Thymus (tissue), 11 donors: ENCODE measurements at regions not wholly inside any gene's neighbourhood (a gene's known extent, or its start where the extent isn't known, plus 50 kb on each side); places are given as distances from the start of the nearest gene placed in this dataset.

Source experiments
- DNase-seq, 9 donors: peaks; one replicate each; pipeline ENCODE4 v3.0.0-alpha.2; 2013; ENCODE audit warnings: low spot score in 9 of 9, low read depth in 6 of 9, missing footprints in 1 of 9
- H3K27ac ChIP-seq, 2 donors: one replicate each; pipeline ENCODE4 v1.5.1; 2013; ENCODE audit warnings: control low read depth in 1 of 2, low read depth in 1 of 2, low read length in 1 of 2, mild to moderate bottlenecking in 1 of 2, moderate library complexity in 1 of 2
- H3K27me3 ChIP-seq, 2 donors: one replicate each; pipeline ENCODE4 v1.5.1; 2013; ENCODE audit warnings: low read length in 1 of 2; ENCODE audit not compliant: control insufficient read depth in 2 of 2, insufficient read depth in 1 of 2
- H3K36me3 ChIP-seq, 2 donors: one replicate each; pipeline ENCODE4 v1.5.1; 2013; ENCODE audit warnings: low read length in 1 of 2, mild to moderate bottlenecking in 1 of 2, moderate library complexity in 1 of 2; ENCODE audit not compliant: control insufficient read depth in 2 of 2, insufficient read depth in 2 of 2
- H3K4me1 ChIP-seq, 2 donors: one replicate each; pipeline ENCODE4 v1.5.1; 2013; ENCODE audit warnings: low read length in 2 of 2; ENCODE audit not compliant: control insufficient read depth in 2 of 2, insufficient read depth in 2 of 2
- H3K4me3 ChIP-seq, 2 donors: one replicate each; pipeline ENCODE4 v1.5.1; 2013; ENCODE audit warnings: low read length in 2 of 2, control low read depth in 1 of 2, mild to moderate bottlenecking in 1 of 2
- H3K9me3 ChIP-seq, 2 donors: one replicate each; pipeline ENCODE4 v1.5.1; 2013; ENCODE audit warnings: low read length in 1 of 2, mild to moderate bottlenecking in 1 of 2; ENCODE audit not compliant: control insufficient read depth in 2 of 2, insufficient read depth in 1 of 2
- WGBS: extraction: QIAGEN DNeasy Blood & Tissue Kit; methylation state at CpG from one replicate; pipeline ENCODE4 v1.1.7; 2013; 5-methylcytosine and 5-hydroxymethylcytosine counted together
- donor health status: healthy.

DNA sequence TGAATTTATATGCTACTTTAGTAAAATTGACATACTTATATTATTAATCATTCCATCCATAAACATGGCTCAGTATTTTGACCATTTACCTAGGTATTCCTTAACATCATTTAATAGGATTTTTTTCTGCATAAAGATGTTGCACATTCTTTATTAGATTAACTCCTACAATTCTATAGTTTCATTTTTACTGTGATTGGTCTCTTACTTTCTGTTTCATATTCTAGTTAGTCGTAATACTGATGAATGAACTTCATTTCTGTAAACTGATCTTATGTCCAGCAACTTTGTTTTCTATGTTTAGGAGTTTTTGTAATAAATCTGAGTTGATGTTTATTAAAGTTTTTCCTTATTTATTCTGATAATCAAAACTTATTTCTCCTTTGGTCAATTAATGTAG lies 278.2 kb upstream of the CXXC4 start:
- Histone ChIP-seq H3K4me1 (no peaks in the 10 kb centered on the region), H3K27ac (no peak overlapping the region), H3K9me3 (no peaks in the 10 kb centered on the region), H3K36me3 (no peaks in the 10 kb centered on the region), H3K27me3 (no peaks in the 10 kb centered on the region), H3K4me3 (no peak overlapping the region)
- 48% methylated on average over 1 of the region's 1 CpG for WGBS
- DNase-seq: no peak

DNA sequence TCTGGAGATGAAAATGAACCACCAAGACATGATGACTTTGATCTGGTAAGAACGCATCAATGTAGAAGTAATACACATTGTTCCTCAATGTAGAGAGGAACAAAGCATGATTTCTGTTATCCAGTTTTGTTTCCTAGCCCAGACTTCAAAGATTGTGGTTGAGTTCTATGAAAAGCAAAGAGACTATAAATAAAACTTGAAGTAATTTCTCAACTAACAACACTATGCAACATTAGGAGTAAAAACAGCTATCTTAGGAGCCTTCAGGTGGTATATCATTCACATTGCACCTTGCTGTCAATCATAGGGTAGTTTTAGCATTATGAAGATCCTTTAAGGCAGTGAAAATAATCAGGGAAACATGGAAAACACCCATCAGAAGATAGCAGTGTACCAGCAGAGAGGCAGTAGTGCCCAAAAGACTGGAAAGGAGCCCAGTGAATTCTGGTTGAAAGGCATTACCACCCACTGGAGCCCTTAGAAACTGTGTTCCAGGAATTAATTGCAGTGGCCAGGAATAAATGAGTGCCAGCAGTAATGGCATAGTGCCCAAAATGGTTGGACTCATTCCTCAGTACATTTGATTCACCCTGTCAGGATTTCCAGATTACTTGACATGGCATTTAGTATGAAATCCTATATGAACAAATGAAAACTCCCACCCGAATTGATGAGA lies 300.7 kb upstream of the CXXC4 start:
- Histone ChIP-seq H3K27ac (no peak overlapping the region), H3K36me3 (no peaks in the 10 kb centered on the region)

DNA sequence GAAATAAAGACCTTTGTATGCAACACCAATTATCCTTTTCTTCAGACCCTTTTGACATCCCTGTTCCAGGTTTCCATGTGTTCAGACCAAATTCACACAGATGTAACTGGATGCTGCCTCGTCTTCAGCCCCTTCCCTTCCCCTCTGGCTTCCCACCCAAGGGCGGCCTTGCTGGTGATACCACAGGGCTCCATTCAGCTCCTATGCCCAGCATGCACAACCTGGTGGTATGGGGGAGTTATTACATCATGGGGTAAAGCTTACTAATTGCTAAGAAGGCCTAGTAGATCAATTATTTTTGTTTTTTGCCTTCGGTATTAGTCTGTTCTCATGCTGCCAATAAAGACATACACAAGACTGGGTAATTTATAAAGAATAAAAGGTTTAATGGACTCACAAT lies 317.0 kb upstream of the CXXC4 start:
- Histone ChIP-seq H3K4me3 (no peak overlapping the region), H3K27ac (no peak overlapping the region), H3K36me3 (no peaks in the 10 kb centered on the region), H3K27me3 (no peaks in the 10 kb centered on the region), H3K4me1 (no peaks in the 10 kb centered on the region), H3K9me3 (no peaks in the 10 kb centered on the region)
- no peak for DNase-seq
- WGBS: 97% methylated on average over 3 of the region's 3 CpGs

More for the DNA sequence above, 300.7 kb upstream of the CXXC4 start:
- WGBS: 67% methylated on average over 2 of the region's 2 CpGs
- no peak for DNase-seq
- Histone ChIP-seq H3K4me1 (no peaks in the 10 kb centered on the region), H3K27me3 (no peaks in the 10 kb centered on the region), H3K4me3 (no peak overlapping the region), H3K9me3 (no peaks in the 10 kb centered on the region)

DNA sequence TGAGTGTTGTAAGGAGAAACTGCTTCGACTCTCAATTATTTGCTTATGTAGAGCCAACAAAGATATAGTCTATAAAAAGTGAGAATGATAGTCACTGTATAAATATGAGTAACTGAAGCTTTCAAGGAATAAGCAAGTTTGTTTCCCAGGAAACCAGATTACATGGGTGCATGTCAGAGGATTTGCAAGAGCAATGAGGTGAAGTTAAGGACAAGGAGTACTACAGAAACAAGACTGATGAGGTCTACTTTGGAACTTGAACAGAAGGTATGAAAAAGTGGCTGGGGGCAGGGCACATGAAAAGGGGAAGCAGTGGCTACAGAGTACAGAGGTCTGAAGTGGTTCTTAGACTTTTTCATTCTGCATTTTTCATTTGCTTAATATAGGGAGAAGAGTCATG lies 321.0 kb upstream of the CXXC4 start:
- H3K4me3 ChIP-seq: no peak overlapping the region
- H3K4me1 ChIP-seq: no peaks in the 10 kb centered on the region
- no peak for DNase-seq
- H3K27ac ChIP-seq: no peak overlapping the region
- H3K9me3 ChIP-seq: no peaks in the 10 kb centered on the region
- H3K27me3 ChIP-seq: no peaks in the 10 kb centered on the region
- H3K36me3 ChIP-seq: no peaks in the 10 kb centered on the region
- 88% methylated on average over 1 of the region's 1 CpG for WGBS

DNA sequence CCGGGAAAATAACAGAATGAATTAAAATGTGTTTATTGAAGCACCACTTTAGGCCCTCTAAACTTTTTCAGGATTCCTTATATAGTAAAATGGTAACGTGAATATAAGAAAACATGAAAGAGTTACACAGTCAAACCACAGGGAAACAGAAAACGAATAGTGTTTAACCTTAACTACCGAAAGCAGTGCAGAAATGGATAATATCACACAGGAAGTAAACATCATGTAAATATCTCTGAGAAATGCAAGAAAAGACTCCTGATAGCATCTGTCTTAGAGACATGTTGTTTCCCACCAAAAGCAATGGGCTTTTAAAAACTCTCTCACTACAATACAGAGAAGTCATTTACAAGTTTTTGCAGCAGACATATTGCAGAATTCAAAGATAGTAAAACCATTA lies 323.9 kb upstream of the CXXC4 start:
- 91% methylated on average over 4 of the region's 4 CpGs for WGBS
- no peak overlapping the region for H3K4me3 ChIP-seq
- H3K27me3 ChIP-seq: no peaks in the 10 kb centered on the region
- no peak for DNase-seq
- no peaks in the 10 kb centered on the region for H3K36me3 ChIP-seq
- H3K27ac ChIP-seq: no peak overlapping the region
- H3K4me1 ChIP-seq: no peaks in the 10 kb centered on the region
- H3K9me3 ChIP-seq: no peaks in the 10 kb centered on the region

DNA sequence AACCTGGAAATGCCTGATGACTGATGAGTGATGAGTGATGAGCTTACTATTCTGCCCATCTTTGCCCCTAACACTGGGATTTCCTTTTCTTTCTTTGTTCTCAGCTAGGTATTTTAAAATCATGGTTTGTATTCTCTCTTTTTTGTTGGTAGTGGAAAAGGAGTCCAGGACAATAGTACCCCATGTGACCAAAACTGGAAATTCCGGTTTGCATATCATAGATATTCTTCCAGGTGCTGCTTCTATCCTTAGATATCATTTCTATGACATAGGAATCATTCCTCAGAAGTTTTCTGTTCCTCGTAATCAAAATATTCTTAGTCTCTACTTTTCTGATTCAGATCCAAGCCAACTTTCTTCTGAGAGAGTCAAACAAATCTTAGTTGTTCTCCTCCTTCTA lies 320.5 kb upstream of the TET2 start:
- no peak for DNase-seq
- Histone ChIP-seq H3K4me1 (no peaks in the 10 kb centered on the region), H3K4me3 (no peak overlapping the region), H3K27ac (no peak overlapping the region), H3K36me3 (no peaks in the 10 kb centered on the region), H3K27me3 (no peaks in the 10 kb centered on the region), H3K9me3 (no peaks in the 10 kb centered on the region)
- WGBS: 86% methylated on average over 2 of the region's 2 CpGs

GRCh38 chr4:104829761-104830160 lies 316.9 kb upstream of the TET2 start:
- no peak for DNase-seq
- Histone ChIP-seq H3K27me3 (no peaks in the 10 kb centered on the region), H3K4me1 (no peaks in the 10 kb centered on the region), H3K9me3 (no peaks in the 10 kb centered on the region), H3K27ac (no peak overlapping the region), H3K36me3 (no peaks in the 10 kb centered on the region), H3K4me3 (no peak overlapping the region)

- Histone ChIP-seq H3K9me3 (no peaks in the 10 kb centered on the region), H3K36me3 (no peaks in the 10 kb centered on the region), H3K4me3 (no peak overlapping the region), H3K27ac (no peak overlapping the region), H3K4me1 (no peaks in the 10 kb centered on the region), H3K27me3 (no peaks in the 10 kb centered on the region)
- WGBS: 79% methylated on average over 3 of the region's 3 CpGs
- DNase-seq: no peak
These were observed 298.0 kb upstream of the TET2 start for GRCh38 chr4:104848597-104849225.

DNA sequence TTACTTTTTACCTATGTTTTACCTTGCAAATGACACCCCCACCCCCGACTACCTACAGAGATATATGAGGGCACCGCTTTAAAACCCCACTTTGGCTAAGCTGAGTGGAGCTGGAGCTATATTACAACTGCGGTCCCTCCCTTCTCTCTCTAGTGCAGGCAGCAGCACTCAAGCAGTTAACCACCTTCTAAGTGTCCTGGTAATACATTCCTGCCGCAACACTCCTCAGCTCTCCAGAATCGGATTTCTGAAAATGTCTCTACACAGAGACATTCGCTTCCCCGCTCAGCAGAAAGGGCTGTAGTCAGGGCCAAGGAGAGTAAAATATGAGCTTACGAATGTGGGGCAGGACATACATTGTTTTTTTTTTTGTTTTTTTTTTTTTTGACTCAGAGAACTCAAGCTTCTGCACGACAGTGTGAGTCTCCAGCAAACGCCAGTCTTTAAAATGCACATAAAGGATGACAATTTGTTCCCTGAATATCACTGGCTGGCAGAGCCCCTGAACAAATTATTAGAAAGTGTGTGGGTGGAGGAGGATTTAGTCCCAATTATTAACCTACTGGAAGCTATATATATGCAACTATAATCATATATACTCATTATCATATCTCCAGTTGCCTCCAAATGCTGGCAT lies 287.0 kb upstream of the TET2 start:
- H3K36me3 ChIP-seq: no peaks in the 10 kb centered on the region
- H3K4me1 ChIP-seq: no peaks in the 10 kb centered on the region
- DNase-seq: no peak
- 89% methylated on average over 10 of the region's 10 CpGs for WGBS
- no peak overlapping the region for H3K4me3 ChIP-seq
- no peak overlapping the region for H3K27ac ChIP-seq
- H3K27me3 ChIP-seq: no peaks in the 10 kb centered on the region
- H3K9me3 ChIP-seq: no peaks in the 10 kb centered on the region
